CD4-positive, alpha-beta T cell (primary cell): ENCODE measurements at regions not wholly inside any gene's neighbourhood (a gene's known extent, or its start where the extent isn't known, plus 50 kb on each side); places are given as distances from the start of the nearest gene placed in this dataset.

ENCODE experiments used
- ATAC-seq: fragments of 200-7000 bp; cut with Tn5 transposase; one replicate; pipeline ENCODE4 v1.10.0; 2022; ENCODE audit warnings: mild to moderate bottlenecking; ENCODE audit not compliant: poor library complexity
- CTCF ChIA-PET: fragments of 350-600 bp; sonication (Branson Sonifier 250); formaldehyde crosslinking; loops from one replicate; lab custom pipeline; 2021; ENCODE audit warnings: antibody characterized with exemption, inconsistent platforms; lab: Charles Lee
- POLR2A ChIA-PET: fragments of 350-600 bp; sonication (Branson Sonifier 250); formaldehyde crosslinking; loops from one replicate; lab custom pipeline; 2021; ENCODE audit warnings: antibody characterized with exemption, inconsistent platforms; lab: Charles Lee
- DNase-seq, 14 experiments: peaks; one replicate each; pipeline ENCODE4 v3.0.0-alpha.2; 2013 to 2020; ENCODE audit warnings: mixed read lengths in 2 of 14
- H3K27ac ChIP-seq, 2 donors: one replicate each; pipeline versions ENCODE4 v1.5.1 to v1.7.0; 2013; ENCODE audit warnings: low read length in 2 of 2, low read depth in 1 of 2, mild to moderate bottlenecking in 1 of 2
- H3K27me3 ChIP-seq, 2 experiments: 1 replicate in 1 of 2; 2 replicates in 1 of 2; pipeline versions ENCODE4 v1.6.1 to v1.7.0; 2013; ENCODE audit warnings: low read length in 2 of 2, control low read depth in 1 of 2, mild to moderate bottlenecking in 1 of 2, moderate library complexity in 1 of 2; ENCODE audit not compliant: insufficient read depth in 2 of 2, control insufficient read depth in 1 of 2
- H3K36me3 ChIP-seq: one replicate; pipeline ENCODE4 v1.6.1; 2013; ENCODE audit warnings: low read length, control low read depth; ENCODE audit not compliant: insufficient read depth
- H3K4me1 ChIP-seq: one replicate; pipeline ENCODE4 v1.6.1; 2013; ENCODE audit warnings: low read length, control low read depth; ENCODE audit not compliant: insufficient read depth
- H3K4me3 ChIP-seq: one replicate; pipeline ENCODE4 v1.5.1; 2013; ENCODE audit warnings: mild to moderate bottlenecking, low read length, moderate library complexity
- H3K9me3 ChIP-seq, 2 experiments: 1 replicate in 1 of 2; 2 replicates in 1 of 2; pipeline versions ENCODE4 v1.6.1 to v1.7.0; 2013; ENCODE audit warnings: low read length in 2 of 2, mild to moderate bottlenecking in 2 of 2, control low read depth in 1 of 2, moderate library complexity in 1 of 2; ENCODE audit not compliant: control insufficient read depth in 1 of 2, insufficient read depth in 1 of 2
- H3K27ac Mint-ChIP-seq: one replicate; pipeline ENCODE4 v1.8.0; 2020; ENCODE audit warnings: mixed read lengths
- H3K27me3 Mint-ChIP-seq: one replicate; pipeline ENCODE4 v1.8.0; 2021; ENCODE audit warnings: mixed read lengths
- H3K36me3 Mint-ChIP-seq: one replicate; pipeline ENCODE4 v1.8.0; 2021; ENCODE audit warnings: low read depth, mixed read lengths
- H3K4me1 Mint-ChIP-seq: one replicate; pipeline ENCODE4 v1.8.0; 2021; ENCODE audit warnings: low read depth, mixed read lengths
- H3K4me3 Mint-ChIP-seq: one replicate; pipeline ENCODE4 v1.8.0; 2020; ENCODE audit warnings: mild to moderate bottlenecking, mixed read lengths
- H3K9me3 Mint-ChIP-seq: one replicate; pipeline ENCODE4 v1.8.0; 2020; ENCODE audit warnings: mixed read lengths
- CTCF ChIP-seq: fragments of 200-600 bp; IDR thresholded peaks from one replicate; pipeline ENCODE4 v1.8.0; 2022; ENCODE audit warnings: antibody characterized with exemption, mild to moderate bottlenecking
- intact Hi-C, 2 experiments: fragments of 100-400 bp; cut with DNase I in 1 of 2; cut with micrococcal nuclease in 1 of 2; formaldehyde crosslinking; loops; one replicate each; pipeline versions ENCODE4 v1.15.1 to v1.9.0; 2023 to 2025; cut with DNase I, micrococcal nuclease

- POLR2A ChIA-PET, result no interaction called here
- no peak overlapping the region for H3K4me3 Mint-ChIP-seq
- H3K9me3 Mint-ChIP-seq, result peaks cover 6% of the 10 kb centered on the region
- Histone ChIP-seq H3K4me1 (no peaks in the 10 kb centered on the region), H3K4me3 (no peak overlapping the region), H3K27me3 (no peaks in the 10 kb centered on the region), H3K27ac (no peak overlapping the region), H3K36me3 (no peaks in the 10 kb centered on the region), H3K9me3 (no peaks in the 10 kb centered on the region)
- DNase-seq (no peak), ATAC-seq (no peak)
- no peak overlapping the region for H3K27ac Mint-ChIP-seq
- no peaks in the 10 kb centered on the region for H3K4me1 Mint-ChIP-seq
- intact Hi-C loops, result no loop called here
- no peak for TF ChIP-seq CTCF
- CTCF ChIA-PET, result no interaction called here
- no peaks in the 10 kb centered on the region for H3K36me3 Mint-ChIP-seq
- H3K27me3 Mint-ChIP-seq, result no peaks in the 10 kb centered on the region
Measured at GRCh38 chr15:96576596-96576995, 246.1 kb downstream of the NR2F2 start.

- Histone ChIP-seq H3K27me3 (no peaks in the 10 kb centered on the region), H3K4me3 (no peak overlapping the region), H3K4me1 (no peaks in the 10 kb centered on the region), H3K27ac (no peak overlapping the region), H3K9me3 (peaks cover 0 to 4% of the 10 kb centered on the region in 2 experiments), H3K36me3 (no peaks in the 10 kb centered on the region)
- peaks cover 4% of the 10 kb centered on the region for H3K9me3 Mint-ChIP-seq
- no peaks in the 10 kb centered on the region for H3K36me3 Mint-ChIP-seq
- H3K27ac Mint-ChIP-seq, result no peak overlapping the region
- ChIA-PET CTCF (no interaction called here), POLR2A (no interaction called here)
- intact Hi-C loops, result no loop called here
- no peak for DNase-seq
- no peak for TF ChIP-seq CTCF
- no peaks in the 10 kb centered on the region for H3K27me3 Mint-ChIP-seq
- no peak overlapping the region for H3K4me3 Mint-ChIP-seq
- no peaks in the 10 kb centered on the region for H3K4me1 Mint-ChIP-seq
- no peak for ATAC-seq
Measured at GRCh38 chr15:96578393-96578792, 247.9 kb downstream of the NR2F2 start.

DNA sequence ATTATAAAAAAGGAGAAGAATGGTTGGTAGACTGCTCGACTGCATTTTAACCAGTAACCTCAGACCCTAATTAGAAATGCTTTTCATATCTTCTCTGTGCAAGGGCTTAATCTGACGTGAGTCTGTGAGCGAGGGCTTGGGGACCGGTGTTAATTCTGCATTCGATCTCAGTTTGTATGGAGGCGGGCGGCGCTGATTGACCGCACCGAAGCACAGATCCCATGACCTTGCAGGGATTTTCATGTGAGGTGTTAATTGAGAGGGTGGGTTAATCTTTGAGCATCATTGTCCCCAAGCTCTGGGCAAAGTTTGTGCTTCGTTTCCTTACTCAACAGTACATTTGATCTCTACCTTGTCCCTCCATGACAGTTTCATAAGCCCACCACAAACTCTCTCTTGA, 250.9 kb downstream of the NR2F2 start:
- intact Hi-C loops, result no loop called here
- ChIA-PET POLR2A (no interaction called here), CTCF (no interaction called here)

More for the DNA sequence above, 250.9 kb downstream of the NR2F2 start:
- Mint-ChIP-seq H3K4me1 (no peaks in the 10 kb centered on the region), H3K36me3 (no peaks in the 10 kb centered on the region), H3K27ac (no peak overlapping the region), H3K27me3 (no peaks in the 10 kb centered on the region), H3K9me3 (peaks cover 2% of the 10 kb centered on the region), H3K4me3 (no peak overlapping the region)
- ATAC-seq, result no peak
- Histone ChIP-seq H3K36me3 (no peaks in the 10 kb centered on the region), H3K9me3 (peaks cover 0 to 7% of the 10 kb centered on the region in 2 experiments), H3K27ac (no peak overlapping the region), H3K4me3 (no peak overlapping the region), H3K4me1 (no peaks in the 10 kb centered on the region), H3K27me3 (no peaks in the 10 kb centered on the region)
- TF ChIP-seq CTCF, result no peak
- DNase-seq, result no peak
